SK-N-SH (cell line): ENCODE measurements at regions not wholly inside any gene's neighbourhood (a gene's known extent, or its start where the extent isn't known, plus 50 kb on each side); places are given as distances from the start of the nearest gene placed in this dataset.

Experiments used
- CTCF ChIA-PET: fragments of 300-600, 350-600 bp; formaldehyde crosslinking; extraction: SDS; loops from one replicate; lab custom pipeline; 2021; lab: Yijun Ruan, JAX
- POLR2A ChIA-PET: fragments of 350-600 bp; sonication (Branson Sonifier 250); formaldehyde crosslinking; extraction: SDS; loops from one replicate; lab custom pipeline; 2020; ENCODE audit warnings: antibody characterized with exemption, inconsistent platforms; lab: Yijun Ruan, JAX
- DNase-seq: peaks from one replicate; pipeline ENCODE4 v3.0.0; 2012
- H2AFZ ChIP-seq: fragments of 200-600 bp; sonication (generic); 2 replicates; pipeline ENCODE4 v1.8.1; 2016; ENCODE audit warnings: antibody characterized with exemption, mild to moderate bottlenecking, low read depth
- H3F3A ChIP-seq: fragments of 200-600 bp; sonication (generic); replicated peaks from 2 replicates; pipeline ENCODE3; 2016; ENCODE audit warnings: antibody characterized with exemption, mild to moderate bottlenecking; ENCODE audit not compliant: insufficient read depth
- H3K27ac ChIP-seq, 2 experiments: fragments of 200-500 bp in 1 of 2; fragments of 200-600 bp in 1 of 2; sonication (Bioruptor generic) in 1 of 2; sonication (generic), shearing (Covaris generic) in 1 of 2; 2 replicates each; pipeline versions ENCODE4 v1.5.1 to v1.6.1; 2014 to 2016; ENCODE audit warnings: low read depth in 2 of 2, inconsistent platforms in 1 of 2, low read length in 1 of 2, mild to moderate bottlenecking in 1 of 2, mixed read lengths in 1 of 2
- H3K27me3 ChIP-seq: fragments of 200-600 bp; sonication (generic), shearing (Covaris generic); 2 replicates; pipeline ENCODE4 v1.6.1; 2016; ENCODE audit warnings: mixed run types; ENCODE audit not compliant: insufficient read depth
- H3K36me3 ChIP-seq, 2 experiments: fragments of 200-500 bp in 1 of 2; fragments of 200-600 bp in 1 of 2; sonication (Bioruptor generic) in 1 of 2; sonication (generic) in 1 of 2; replicated peaks in 1 of 2; 2 replicates each; pipeline versions ENCODE3 to v1.5.1; 2014 to 2016; ENCODE audit warnings: low read length in 1 of 2, mild to moderate bottlenecking in 1 of 2; ENCODE audit not compliant: insufficient read depth in 2 of 2, control insufficient read depth in 1 of 2
- H3K4me1 ChIP-seq, 2 experiments: fragments of 200-500 bp in 1 of 2; fragments of 200-600 bp in 1 of 2; sonication (Bioruptor generic) in 1 of 2; sonication (generic), shearing (Covaris generic) in 1 of 2; 2 replicates each; pipeline versions ENCODE4 v1.5.1 to v1.6.1; 2014 to 2016; ENCODE audit warnings: low read depth in 1 of 2, low read length in 1 of 2, mixed run types in 1 of 2; ENCODE audit not compliant: insufficient read depth in 2 of 2, control insufficient read depth in 1 of 2
- H3K4me2 ChIP-seq: fragments of 200-600 bp; sonication (generic), shearing (Covaris generic); 2 replicates; pipeline ENCODE4 v1.6.1; 2017; ENCODE audit warnings: mixed run types
- H3K4me3 ChIP-seq, 2 experiments: fragments of 200-500 bp in 1 of 2; fragments of 200-600 bp in 1 of 2; sonication (Bioruptor generic) in 1 of 2; sonication (generic), shearing (Covaris generic) in 1 of 2; 2 replicates each; pipeline versions ENCODE4 v1.5.1 to v1.8.1; 2014 to 2016; ENCODE audit warnings: low read depth in 2 of 2, inconsistent platforms in 1 of 2, low read length in 1 of 2, mild to moderate bottlenecking in 1 of 2, mixed read lengths in 1 of 2, moderate library complexity in 1 of 2
- H3K79me2 ChIP-seq: fragments of 200-600 bp; sonication (generic); 2 replicates; pipeline ENCODE4 v1.8.1; 2017; ENCODE audit warnings: mild to moderate bottlenecking; ENCODE audit not compliant: insufficient read depth
- H3K9ac ChIP-seq: fragments of 200-600 bp; sonication (generic); 2 replicates; pipeline ENCODE4 v1.6.1; 2017; ENCODE audit warnings: mixed run types
- H3K9me2 ChIP-seq: fragments of 200-600 bp; sonication (generic); 2 replicates; pipeline ENCODE4 v1.6.1; 2017; ENCODE audit warnings: mixed run types
- H3K9me3 ChIP-seq: fragments of 200-600 bp; sonication (generic); 2 replicates; pipeline ENCODE4 v1.6.1; 2017; ENCODE audit warnings: mixed run types, mild to moderate bottlenecking, moderate library complexity
- H4K20me1 ChIP-seq: fragments of 200-600 bp; sonication (generic); 2 replicates; pipeline ENCODE4 v1.6.1; 2017; ENCODE audit warnings: mild to moderate bottlenecking, mixed run types; ENCODE audit not compliant: insufficient read depth
- CHD2 ChIP-seq: fragments of 150-350 bp; IDR thresholded peaks from 2 replicates; pipeline ENCODE4 v1.6.1; 2018; ENCODE audit warnings: low read length; ENCODE audit not compliant: partially characterized antibody
- CTCF ChIP-seq: fragments of 200-600 bp; sonication (generic); IDR thresholded peaks from 2 replicates; pipeline ENCODE4 v1.6.1; 2017; ENCODE audit warnings: antibody characterized with exemption, mild to moderate bottlenecking, moderate library complexity
- EZH2phosphoT487 ChIP-seq: fragments of 200-600 bp; sonication (generic); IDR thresholded peaks from 2 replicates; pipeline ENCODE4 v1.6.1; 2017; ENCODE audit warnings: low read depth, mixed run types, mild to moderate bottlenecking, antibody characterized with exemption, moderate library complexity, borderline replicate concordance
- FOSL2 ChIP-seq: IDR thresholded peaks from 2 replicates; pipeline ENCODE4 v1.4.0; 2012; ENCODE audit warnings: low read depth, mild to moderate bottlenecking, moderate library complexity, borderline replicate concordance
- GABPA ChIP-seq: IDR thresholded peaks from 2 replicates; pipeline ENCODE4 v1.4.0; 2012; ENCODE audit warnings: low read depth, mild to moderate bottlenecking
- MEF2A ChIP-seq: IDR thresholded peaks from 2 replicates; pipeline ENCODE4 v1.4.0; 2012; ENCODE audit warnings: low read depth, borderline replicate concordance
- MXI1 ChIP-seq: IDR thresholded peaks from 2 replicates; pipeline ENCODE4 v1.6.1; 2012; ENCODE audit warnings: mild to moderate bottlenecking, low read depth, low read length, improper control_type of control experiment
- NRF1 ChIP-seq: IDR thresholded peaks from 2 replicates; pipeline ENCODE4 v1.6.1; 2012; ENCODE audit warnings: low read depth, mild to moderate bottlenecking, low read length
- RAD21 ChIP-seq: IDR thresholded peaks from 2 replicates; pipeline ENCODE4 v1.6.1; 2012; ENCODE audit warnings: mild to moderate bottlenecking, low read length
- RCOR1 ChIP-seq: fragments of 150-350 bp; IDR thresholded peaks from 2 replicates; pipeline ENCODE4 v1.6.1; 2017; ENCODE audit warnings: antibody characterized with exemption, low read length
- RXRA ChIP-seq: IDR thresholded peaks from 2 replicates; pipeline ENCODE4 v1.4.0; 2012; ENCODE audit warnings: low read depth, mild to moderate bottlenecking, borderline replicate concordance
- SIN3A ChIP-seq: IDR thresholded peaks from 2 replicates; pipeline ENCODE4 v1.6.1; 2012; ENCODE audit warnings: low read depth, mild to moderate bottlenecking, low read length, moderate library complexity, borderline replicate concordance
- SMC3 ChIP-seq: IDR thresholded peaks from 2 replicates; pipeline ENCODE4 v1.6.1; 2012; ENCODE audit warnings: low read depth, low read length, improper control_type of control experiment
- USF2 ChIP-seq: fragments of 150-350 bp; IDR thresholded peaks from 2 replicates; pipeline ENCODE4 v1.6.1; 2017; ENCODE audit warnings: antibody characterized with exemption, low read length, low read depth, borderline replicate concordance
- WGBS: methylation state at CpG from one replicate; pipeline ENCODE4 v1.1.6; 2017; ENCODE audit warnings: low lambda C conversion rate; 5-methylcytosine and 5-hydroxymethylcytosine counted together
- TF ChIP-seq, protein P1 (sequence below): fragments of 150-350 bp; IDR thresholded peaks from 2 replicates; pipeline ENCODE4 v1.6.1; 2016; ENCODE audit warnings: mild to moderate bottlenecking, low read depth, low read length
- TF ChIP-seq, protein P2 (sequence below): IDR thresholded peaks from 2 replicates; pipeline ENCODE4; 2012

GRCh38 chr2:181241366-181241765, 215.8 kb upstream of the ITGA4 start:
- Histone ChIP-seq H3K4me1 (no peaks in the 10 kb centered on the region; a peak in 1 of 4 replicates), H3K4me3 (no peak overlapping the region), H3K4me2 (no peak overlapping the region), H3K9ac (no peak overlapping the region), H3F3A (no peaks in the 10 kb centered on the region), H3K9me3 (no peaks in the 10 kb centered on the region), H3K27me3 (no peaks in the 10 kb centered on the region), H3K27ac (no peak overlapping the region), H3K36me3 (no peaks in the 10 kb centered on the region), H3K9me2 (no peaks in the 10 kb centered on the region), H3K79me2 (no peaks in the 10 kb centered on the region), H4K20me1 (no peaks in the 10 kb centered on the region), H2AFZ (no peak overlapping the region)
- 58% methylated on average over 2 of the region's 2 CpGs for WGBS
- ChIA-PET POLR2A (no interaction called here), CTCF (no interaction called here)
- no peak for DNase-seq
- TF ChIP-seq MXI1 (no peak), NRF1 (no peak), EZH2phosphoT487 (no peak), RXRA (no peak), SMC3 (no peak), RAD21 (no peak), SIN3A (no peak), USF2 (no peak), RCOR1 (no peak), FOSL2 (no peak), CTCF (no peak), CHD2 (no peak), GABPA (no peak), MEF2A (no peak)
- TF ChIP-seq, protein P1, sequence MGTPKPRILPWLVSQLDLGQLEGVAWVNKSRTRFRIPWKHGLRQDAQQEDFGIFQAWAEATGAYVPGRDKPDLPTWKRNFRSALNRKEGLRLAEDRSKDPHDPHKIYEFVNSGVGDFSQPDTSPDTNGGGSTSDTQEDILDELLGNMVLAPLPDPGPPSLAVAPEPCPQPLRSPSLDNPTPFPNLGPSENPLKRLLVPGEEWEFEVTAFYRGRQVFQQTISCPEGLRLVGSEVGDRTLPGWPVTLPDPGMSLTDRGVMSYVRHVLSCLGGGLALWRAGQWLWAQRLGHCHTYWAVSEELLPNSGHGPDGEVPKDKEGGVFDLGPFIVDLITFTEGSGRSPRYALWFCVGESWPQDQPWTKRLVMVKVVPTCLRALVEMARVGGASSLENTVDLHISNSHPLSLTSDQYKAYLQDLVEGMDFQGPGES: no peak
- TF ChIP-seq, protein P2, sequence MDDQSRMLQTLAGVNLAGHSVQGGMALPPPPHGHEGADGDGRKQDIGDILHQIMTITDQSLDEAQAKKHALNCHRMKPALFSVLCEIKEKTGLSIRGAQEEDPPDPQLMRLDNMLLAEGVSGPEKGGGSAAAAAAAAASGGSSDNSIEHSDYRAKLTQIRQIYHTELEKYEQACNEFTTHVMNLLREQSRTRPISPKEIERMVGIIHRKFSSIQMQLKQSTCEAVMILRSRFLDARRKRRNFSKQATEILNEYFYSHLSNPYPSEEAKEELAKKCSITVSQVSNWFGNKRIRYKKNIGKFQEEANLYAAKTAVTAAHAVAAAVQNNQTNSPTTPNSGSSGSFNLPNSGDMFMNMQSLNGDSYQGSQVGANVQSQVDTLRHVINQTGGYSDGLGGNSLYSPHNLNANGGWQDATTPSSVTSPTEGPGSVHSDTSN: no peak
- TF ChIP-seq, all 33 proteins: peak for 0
